ENCODE measurements at regions not wholly inside any gene's neighbourhood (a gene's known extent, or its start where the extent isn't known, plus 50 kb on each side); places are given as distances from the start of the nearest gene placed in this dataset.

GRCh38 chr2:133952420-133952819 is 301.5 kb upstream of the MGAT5 start:
- no peak for DNase-seq

DNA sequence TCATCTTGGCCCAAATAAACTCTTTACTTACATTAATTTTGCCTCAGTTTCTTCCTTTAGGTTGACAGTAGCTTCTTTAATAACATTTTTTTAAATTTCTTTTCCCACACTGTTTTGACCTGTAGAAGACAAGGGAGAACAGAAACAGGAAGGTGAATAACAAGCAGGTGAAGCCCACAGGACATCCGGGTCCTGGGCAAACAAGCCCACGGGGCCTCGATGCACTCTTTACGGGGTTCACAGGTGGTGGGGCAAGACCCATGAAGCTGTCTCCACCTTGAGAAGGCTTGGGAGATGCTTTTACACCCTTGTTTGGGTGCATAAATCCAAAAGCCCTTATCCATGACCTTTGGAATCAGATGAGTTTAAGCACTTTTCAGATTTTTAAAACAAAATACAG is 301.0 kb upstream of the MGAT5 start:
- no peak for DNase-seq

- no peak for DNase-seq
Observed at GRCh38 chr2:133953524-133953923, 300.3 kb upstream of the MGAT5 start.

DNA sequence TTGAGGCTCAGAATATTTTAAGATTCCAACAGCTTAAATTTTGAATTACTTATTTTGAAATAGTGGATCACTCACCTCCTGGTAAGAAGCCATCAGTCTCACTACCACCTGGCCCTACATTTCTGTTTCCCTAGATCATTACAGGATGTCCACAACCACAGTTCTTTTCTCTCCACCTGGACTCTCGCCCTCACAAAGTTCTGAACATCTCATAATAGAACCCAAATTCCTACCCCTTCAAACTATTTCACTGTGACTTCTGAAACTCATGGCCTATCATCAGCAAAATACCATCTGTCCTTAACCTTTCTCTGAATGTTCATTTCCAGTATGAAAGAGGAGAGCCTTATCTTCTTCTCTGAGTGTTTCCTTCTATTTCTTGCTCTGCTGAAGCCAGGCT is 299.2 kb upstream of the MGAT5 start:
- no peak for DNase-seq

- DNase-seq: no peak
Observed at GRCh38 chr2:133955169-133955568, 298.7 kb upstream of the MGAT5 start.

- no peak for DNase-seq
Observed at GRCh38 chr2:133956434-133956935, 297.4 kb upstream of the MGAT5 start.

DNA sequence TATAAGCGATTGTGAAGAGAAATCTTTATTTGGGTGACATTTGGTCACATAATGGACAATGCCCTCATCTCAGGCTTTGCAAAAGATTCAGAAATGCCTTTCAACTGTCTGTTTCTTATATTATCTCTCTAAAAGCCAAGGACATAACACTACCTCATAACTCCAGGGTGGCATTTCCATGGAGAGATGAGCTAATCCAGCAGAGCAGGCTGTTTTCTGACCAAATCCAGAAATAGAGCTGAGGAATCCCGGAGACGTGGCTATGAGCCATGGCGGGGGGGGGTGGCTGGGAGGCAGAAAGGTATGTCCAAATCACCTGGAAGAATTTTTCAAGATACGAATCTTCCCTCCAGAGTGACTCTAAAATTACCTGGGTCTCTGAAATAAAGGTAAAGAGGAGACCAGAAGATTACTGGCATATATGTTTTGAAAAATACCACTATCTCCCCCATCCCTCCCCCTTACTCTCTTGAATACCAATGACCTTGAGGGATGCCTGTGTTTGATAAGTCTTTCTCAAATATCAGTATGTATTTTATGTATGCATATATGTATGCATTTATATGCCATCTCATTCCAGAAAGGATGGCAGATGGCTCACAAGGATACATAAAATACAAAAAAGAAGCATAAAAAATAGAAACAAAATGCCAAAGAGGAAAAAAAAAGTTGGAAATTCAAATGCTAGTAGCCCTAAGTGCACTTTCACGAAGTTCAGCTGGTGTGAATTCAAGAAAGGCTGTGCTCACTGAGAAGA is 296.0 kb upstream of the MGAT5 start:
- no peak for DNase-seq

DNA sequence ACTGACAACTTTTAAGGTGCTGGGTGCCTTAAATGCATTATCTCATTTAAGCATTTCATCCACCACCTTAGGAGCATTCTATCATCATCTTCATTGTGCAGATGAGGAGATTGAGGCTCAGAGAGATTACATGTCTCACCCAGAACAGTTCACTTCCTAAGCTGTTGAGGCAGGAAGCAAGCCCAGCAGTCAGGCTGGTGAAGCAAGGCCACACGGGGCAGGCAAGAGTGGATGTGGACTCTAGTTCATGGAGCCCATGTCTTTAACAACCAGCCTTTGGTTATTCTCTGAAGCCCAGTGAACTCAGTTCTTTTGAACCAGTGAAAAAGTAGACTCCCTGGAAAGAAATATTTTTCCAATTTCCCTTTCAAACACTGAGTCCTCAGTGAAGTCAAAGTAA is 294.8 kb upstream of the MGAT5 start:
- DNase-seq: no peak

DNA sequence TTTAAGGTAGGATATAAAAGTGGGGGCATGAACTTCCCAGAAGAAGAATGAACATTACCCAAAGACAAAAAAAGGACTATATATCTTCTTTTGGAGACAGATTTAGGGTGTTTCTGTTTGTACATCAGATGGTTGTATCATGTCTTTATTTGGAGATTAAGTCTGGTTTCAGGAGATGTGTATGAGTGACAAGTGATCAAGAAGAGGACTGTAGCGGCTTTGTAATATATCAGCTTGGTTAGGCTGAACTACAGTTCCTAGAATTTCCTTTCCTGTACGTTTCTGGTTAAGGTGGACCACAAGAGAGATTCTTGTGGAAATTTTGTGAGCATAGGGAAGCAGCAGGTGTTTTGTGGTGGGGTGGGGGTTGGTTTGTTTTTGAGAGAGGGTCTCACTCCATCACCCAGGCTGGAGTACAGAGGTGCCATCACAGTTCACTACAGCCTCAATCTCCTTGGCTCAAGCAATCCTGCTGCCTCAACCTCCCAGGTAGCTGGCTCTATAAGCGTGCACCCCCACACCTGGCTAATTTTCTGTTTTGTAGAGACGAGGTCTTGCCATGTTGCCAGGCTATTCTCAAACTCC is 287.1 kb upstream of the MGAT5 start:
- no peak for DNase-seq

GRCh38 chr2:133967326-133967725 is 286.5 kb upstream of the MGAT5 start:
- no peak for DNase-seq

DNA sequence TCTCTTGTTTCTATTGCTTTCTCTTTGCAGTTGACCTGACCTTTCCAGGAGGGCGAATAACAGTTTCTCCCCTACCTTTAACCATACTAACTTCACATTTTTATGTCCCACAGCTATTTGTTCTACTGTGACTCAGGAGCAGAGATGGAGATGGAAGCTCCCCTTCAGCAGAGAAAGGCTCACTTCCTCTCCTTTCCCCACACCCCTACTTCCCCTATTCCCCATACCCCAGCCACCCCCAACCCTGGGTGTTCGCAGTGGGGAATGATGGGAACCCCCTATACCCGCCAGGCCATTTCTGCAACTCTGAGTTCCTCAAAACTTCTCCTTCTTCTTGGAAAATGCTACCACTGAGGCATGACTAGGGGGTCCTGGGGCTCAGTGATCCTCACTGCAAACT is 285.4 kb upstream of the MGAT5 start:
- DNase-seq: no peak

DNA sequence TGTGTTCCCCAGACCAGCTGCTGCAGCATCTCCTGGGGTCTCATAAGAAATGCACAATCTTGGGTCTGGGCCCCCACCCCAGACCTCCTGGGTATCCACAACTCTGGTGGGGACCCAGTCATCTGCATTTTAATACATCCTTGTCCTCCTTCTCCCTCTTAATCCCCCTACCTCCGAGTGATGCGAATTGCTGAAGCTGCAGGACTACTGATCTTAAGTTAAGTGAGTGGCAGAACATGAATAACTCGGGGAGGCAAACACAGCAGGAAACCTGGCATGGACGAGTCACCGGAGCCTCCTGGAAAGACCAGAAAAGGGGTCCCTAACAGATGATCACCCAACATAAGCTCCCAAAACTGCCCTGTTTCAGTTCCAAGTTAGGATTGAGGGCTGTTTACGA is 283.2 kb upstream of the MGAT5 start:
- no peak for DNase-seq

DNA sequence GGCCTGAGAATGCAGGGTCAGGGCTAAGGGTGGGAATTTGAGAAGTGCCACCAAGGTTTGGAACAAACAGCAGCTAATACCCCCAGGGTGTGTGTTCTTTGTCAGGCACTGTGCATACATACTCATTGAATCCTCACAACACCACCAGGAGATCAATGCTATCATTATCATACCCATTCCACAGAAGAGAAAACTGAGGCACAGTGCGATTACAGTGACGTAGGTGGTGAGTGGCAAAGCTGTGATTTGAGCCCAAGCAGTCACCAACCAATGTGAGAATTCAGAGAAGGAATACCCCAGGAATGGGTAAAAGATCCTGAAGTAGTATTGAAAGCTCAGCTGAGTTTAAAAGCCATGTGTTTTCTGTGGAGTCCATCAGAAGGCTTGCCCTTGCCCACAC is 281.6 kb upstream of the MGAT5 start:
- no peak for DNase-seq

DNA sequence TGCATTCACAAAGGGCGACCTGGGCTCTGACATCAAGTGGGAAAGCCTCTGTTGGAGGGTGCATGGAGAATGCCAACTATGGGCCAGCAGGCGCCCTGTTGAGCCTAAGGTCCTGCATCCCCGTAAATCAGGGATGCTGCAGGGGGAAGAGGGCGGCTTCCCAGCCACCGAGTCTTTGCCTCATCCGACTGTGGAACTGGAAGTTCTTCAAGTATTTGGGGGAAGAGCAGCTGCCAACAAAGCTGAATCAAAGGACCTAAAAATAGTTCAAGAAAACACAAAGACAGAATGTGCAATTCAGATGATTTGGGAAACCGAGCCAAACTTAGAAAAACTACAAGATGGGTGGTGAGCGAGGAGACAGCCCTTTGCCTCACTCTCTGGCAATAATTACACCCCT is 281.1 kb upstream of the MGAT5 start:
- no peak for DNase-seq

GRCh38 chr2:133974353-133974752 is 279.5 kb upstream of the MGAT5 start:
- no peak for DNase-seq

GRCh38 chr2:133975135-133975534 is 278.7 kb upstream of the MGAT5 start:
- no peak for DNase-seq

- DNase-seq: no peak
Observed at GRCh38 chr2:133975676-133976428, 278.0 kb upstream of the MGAT5 start.

DNA sequence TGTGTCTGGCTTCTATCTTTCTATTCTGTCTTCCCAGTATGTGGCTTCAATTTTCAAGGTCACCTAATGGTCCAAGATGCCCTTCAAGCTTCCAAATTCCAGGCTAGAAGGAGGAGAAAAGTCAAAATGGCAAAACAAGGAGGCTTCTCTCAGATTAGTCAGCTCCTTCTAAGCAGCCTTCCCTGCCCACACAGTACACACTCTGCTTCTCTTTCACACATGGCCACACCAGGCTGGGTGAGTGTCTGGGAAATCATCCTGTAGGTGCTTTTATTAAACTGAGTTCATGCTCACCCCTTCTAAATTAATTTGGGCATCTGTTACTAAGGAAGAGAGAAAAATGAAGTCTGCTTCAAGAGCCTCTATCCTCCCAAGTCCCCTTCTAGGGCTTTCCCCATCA is 277.2 kb upstream of the MGAT5 start:
- no peak for DNase-seq

DNA sequence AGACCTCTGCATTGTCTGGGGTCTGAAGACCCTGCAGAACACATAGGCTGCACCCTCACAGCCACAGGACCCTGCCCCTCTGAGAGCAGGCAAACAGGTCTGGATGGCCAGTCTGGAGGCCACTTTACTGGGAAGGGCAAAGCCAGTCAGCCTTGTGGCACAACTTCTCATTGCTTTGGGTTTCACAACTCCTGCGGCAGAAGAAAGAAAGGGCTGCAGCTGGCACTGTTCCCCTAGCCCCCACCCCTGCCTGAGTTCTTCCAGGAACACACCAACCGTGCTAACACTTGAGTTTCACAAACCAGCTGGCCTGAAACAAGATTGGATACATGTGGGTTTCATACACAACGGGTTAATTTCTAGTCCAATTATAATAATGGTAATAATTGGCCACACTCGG is 276.5 kb upstream of the MGAT5 start:
- no peak for DNase-seq

DNA sequence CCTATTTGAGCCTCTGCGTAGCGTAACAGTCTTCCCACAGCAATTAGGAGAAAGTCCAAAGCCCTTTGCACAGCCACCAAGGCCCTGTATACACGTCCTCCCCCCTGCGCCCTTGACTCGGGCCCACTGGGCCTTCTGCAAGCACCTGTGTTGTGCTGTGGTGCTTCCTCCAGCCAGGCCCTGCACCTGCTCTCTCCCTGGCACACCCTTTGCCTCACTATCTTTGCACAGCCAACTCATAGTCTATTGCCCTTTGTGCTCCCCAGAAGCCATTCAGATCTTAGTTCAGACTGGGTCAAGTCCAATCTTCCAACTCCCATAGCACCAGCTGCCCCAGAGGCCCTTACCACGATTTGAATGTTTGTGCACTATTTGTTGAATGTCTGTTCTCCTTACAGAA is 271.6 kb upstream of the MGAT5 start:
- DNase-seq: no peak

GRCh38 chr2:133985563-133985962 is 268.3 kb upstream of the MGAT5 start:
- no peak for DNase-seq

GRCh38 chr2:133986081-133986837 is 267.6 kb upstream of the MGAT5 start:
- no peak for DNase-seq
